Right lobe of liver (tissue), 4 donors: ENCODE measurements at regions not wholly inside any gene's neighbourhood (a gene's known extent, or its start where the extent isn't known, plus 50 kb on each side); places are given as distances from the start of the nearest gene placed in this dataset.

Source experiments
- POLR2A ChIP-seq: fragments of 450-650 bp; IDR thresholded peaks from one replicate; pipeline ENCODE4 v1.6.1; 2017; ENCODE audit warnings: antibody characterized with exemption, mild to moderate bottlenecking
- TF ChIP-seq, protein P1 (sequence below), 4 donors: fragments of 200-600 bp in 3 of 4; fragments of 450-650 bp in 1 of 4; IDR thresholded peaks; one replicate each; pipeline versions ENCODE4 v1.5.1 to v1.8.0; 2016 to 2022; ENCODE audit warnings: antibody characterized with exemption in 4 of 4, mild to moderate bottlenecking in 2 of 4
- donor health status: DM: no; HTN: no; CAD: no.
- donor health status: DM: no; HTN: no; CAD: no.
- donor health status: DM: no; HTN: yes; CAD: no.

DNA sequence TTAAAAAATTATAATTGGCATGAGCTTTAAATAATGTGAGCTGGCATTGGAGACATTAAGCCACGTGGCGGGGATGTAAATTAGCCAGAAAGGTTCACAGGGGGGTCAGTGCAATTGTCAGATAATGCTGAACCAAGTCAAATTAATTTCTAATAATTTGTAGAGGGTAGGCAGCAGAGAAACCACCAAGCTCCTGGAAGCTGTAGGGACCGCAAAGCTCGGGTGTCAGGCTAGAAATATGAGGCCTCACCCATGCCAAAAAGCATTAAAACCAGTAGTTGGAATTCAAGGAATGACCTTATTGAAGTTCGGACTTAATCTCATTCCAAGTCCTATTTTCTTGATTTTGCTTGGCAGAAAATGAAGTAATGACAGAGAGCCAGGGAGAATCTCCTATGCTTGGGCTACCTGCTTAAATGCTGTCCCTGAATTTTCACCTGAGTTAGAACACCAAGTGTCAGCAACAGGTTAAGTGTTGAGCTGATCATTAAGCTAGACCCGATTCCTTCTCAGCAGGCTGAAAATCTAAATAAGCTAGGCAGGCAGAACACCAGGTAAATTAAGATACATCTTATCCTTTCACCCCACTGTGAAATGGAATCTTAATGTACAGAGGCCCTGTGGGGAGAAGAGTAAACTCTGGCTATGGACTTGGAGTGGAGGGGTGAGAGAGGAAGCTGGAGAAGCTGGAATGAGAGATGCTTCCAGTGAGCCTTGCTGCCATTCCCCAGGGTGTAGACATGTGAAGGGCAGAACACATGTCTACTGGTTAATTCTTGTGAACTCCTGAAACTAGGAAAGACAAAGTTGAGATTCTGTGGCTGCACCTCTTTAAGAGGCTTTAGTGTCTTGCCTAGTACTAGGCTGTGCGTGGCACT lies 520.0 kb downstream of the SLC4A3 start:
- TF ChIP-seq, protein P1, sequence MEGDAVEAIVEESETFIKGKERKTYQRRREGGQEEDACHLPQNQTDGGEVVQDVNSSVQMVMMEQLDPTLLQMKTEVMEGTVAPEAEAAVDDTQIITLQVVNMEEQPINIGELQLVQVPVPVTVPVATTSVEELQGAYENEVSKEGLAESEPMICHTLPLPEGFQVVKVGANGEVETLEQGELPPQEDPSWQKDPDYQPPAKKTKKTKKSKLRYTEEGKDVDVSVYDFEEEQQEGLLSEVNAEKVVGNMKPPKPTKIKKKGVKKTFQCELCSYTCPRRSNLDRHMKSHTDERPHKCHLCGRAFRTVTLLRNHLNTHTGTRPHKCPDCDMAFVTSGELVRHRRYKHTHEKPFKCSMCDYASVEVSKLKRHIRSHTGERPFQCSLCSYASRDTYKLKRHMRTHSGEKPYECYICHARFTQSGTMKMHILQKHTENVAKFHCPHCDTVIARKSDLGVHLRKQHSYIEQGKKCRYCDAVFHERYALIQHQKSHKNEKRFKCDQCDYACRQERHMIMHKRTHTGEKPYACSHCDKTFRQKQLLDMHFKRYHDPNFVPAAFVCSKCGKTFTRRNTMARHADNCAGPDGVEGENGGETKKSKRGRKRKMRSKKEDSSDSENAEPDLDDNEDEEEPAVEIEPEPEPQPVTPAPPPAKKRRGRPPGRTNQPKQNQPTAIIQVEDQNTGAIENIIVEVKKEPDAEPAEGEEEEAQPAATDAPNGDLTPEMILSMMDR (IDR thresholded peaks at IDR 0.05) = no peak
- TF ChIP-seq POLR2A = no peak
